DND-41 (cell line): ENCODE measurements at regions not wholly inside any gene's neighbourhood (a gene's known extent, or its start where the extent isn't known, plus 50 kb on each side); places are given as distances from the start of the nearest gene placed in this dataset.

Experiments
- EZH2 ChIP-seq: IDR thresholded peaks from 3 replicates; pipeline ENCODE4 v1.6.1; 2012; ENCODE audit warnings: borderline replicate concordance, low read depth, mild to moderate bottlenecking, moderate library complexity, low read length, inconsistent platforms; ENCODE audit not compliant: severe bottlenecking
- TF ChIP-seq, protein P1 (sequence below): IDR thresholded peaks from 2 replicates; pipeline ENCODE4 v1.5.1; 2012; ENCODE audit warnings: borderline replicate concordance, low read length, moderate library complexity, mild to moderate bottlenecking; ENCODE audit not compliant: poor library complexity, severe bottlenecking; ENCODE audit errors: extremely low read depth

GRCh38 chr9:23288545-23288944, 537.5 kb downstream of the ELAVL2 start:
- TF ChIP-seq, protein P1, sequence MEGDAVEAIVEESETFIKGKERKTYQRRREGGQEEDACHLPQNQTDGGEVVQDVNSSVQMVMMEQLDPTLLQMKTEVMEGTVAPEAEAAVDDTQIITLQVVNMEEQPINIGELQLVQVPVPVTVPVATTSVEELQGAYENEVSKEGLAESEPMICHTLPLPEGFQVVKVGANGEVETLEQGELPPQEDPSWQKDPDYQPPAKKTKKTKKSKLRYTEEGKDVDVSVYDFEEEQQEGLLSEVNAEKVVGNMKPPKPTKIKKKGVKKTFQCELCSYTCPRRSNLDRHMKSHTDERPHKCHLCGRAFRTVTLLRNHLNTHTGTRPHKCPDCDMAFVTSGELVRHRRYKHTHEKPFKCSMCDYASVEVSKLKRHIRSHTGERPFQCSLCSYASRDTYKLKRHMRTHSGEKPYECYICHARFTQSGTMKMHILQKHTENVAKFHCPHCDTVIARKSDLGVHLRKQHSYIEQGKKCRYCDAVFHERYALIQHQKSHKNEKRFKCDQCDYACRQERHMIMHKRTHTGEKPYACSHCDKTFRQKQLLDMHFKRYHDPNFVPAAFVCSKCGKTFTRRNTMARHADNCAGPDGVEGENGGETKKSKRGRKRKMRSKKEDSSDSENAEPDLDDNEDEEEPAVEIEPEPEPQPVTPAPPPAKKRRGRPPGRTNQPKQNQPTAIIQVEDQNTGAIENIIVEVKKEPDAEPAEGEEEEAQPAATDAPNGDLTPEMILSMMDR, result no peak
- no peak for TF ChIP-seq EZH2
